Spinal cord (tissue), 9 donors: ENCODE measurements at regions not wholly inside any gene's neighbourhood (a gene's known extent, or its start where the extent isn't known, plus 50 kb on each side); places are given as distances from the start of the nearest gene placed in this dataset.

Experiments
- DNase-seq, 6 donors: peaks; one replicate each; pipeline versions ENCODE4 v3.0.0 to v3.0.0-alpha.2; 2013 to 2015; ENCODE audit warnings: low spot score in 6 of 6, low read depth in 4 of 6
- H3K27ac ChIP-seq: one replicate; pipeline ENCODE4 v1.5.1; 2013; ENCODE audit warnings: low read depth, low read length, control low read depth
- H3K27me3 ChIP-seq: one replicate; pipeline ENCODE4 v1.6.1; 2013; ENCODE audit warnings: low read length; ENCODE audit not compliant: control insufficient read depth, insufficient read depth
- H3K36me3 ChIP-seq: one replicate; pipeline ENCODE4 v1.6.1; 2013; ENCODE audit warnings: low read length; ENCODE audit not compliant: control insufficient read depth, insufficient read depth
- H3K4me1 ChIP-seq: one replicate; pipeline ENCODE4 v1.6.1; 2013; ENCODE audit warnings: low read length; ENCODE audit not compliant: control insufficient read depth, insufficient read depth
- H3K4me3 ChIP-seq: one replicate; pipeline ENCODE4 v1.5.1; 2013; ENCODE audit warnings: low read depth, low read length, control low read depth
- H3K9me3 ChIP-seq: one replicate; pipeline ENCODE4 v1.6.1; 2013; ENCODE audit warnings: low read length; ENCODE audit not compliant: control insufficient read depth, insufficient read depth
- WGBS: methylation state at CpG from one replicate; pipeline ENCODE4 v1.1.5; 2013; ENCODE audit warnings: missing lambda C conversion rate; ENCODE audit not compliant: insufficient coverage; 5-methylcytosine and 5-hydroxymethylcytosine counted together
- donor health status: healthy.

GRCh38 chr1:31501505-31501904 is 74.8 kb upstream of the TINAGL1 start:
- Histone ChIP-seq H3K27ac (no peak overlapping the region), H3K9me3 (no peaks in the 10 kb centered on the region), H3K36me3 (no peaks in the 10 kb centered on the region), H3K27me3 (no peaks in the 10 kb centered on the region), H3K4me1 (no peaks in the 10 kb centered on the region), H3K4me3 (no peak overlapping the region)
- WGBS, result 81% methylated on average over 5 of the region's 5 CpGs
- no peak for DNase-seq

- no peaks in the 10 kb centered on the region for H3K9me3 ChIP-seq
- no peaks in the 10 kb centered on the region for H3K4me1 ChIP-seq
- H3K27ac ChIP-seq, result no peak overlapping the region
- no peak for DNase-seq
- no peaks in the 10 kb centered on the region for H3K27me3 ChIP-seq
- no peaks in the 10 kb centered on the region for H3K36me3 ChIP-seq
- no peak overlapping the region for H3K4me3 ChIP-seq
- 79% methylated on average over 2 of the region's 2 CpGs for WGBS
These were observed 74.1 kb upstream of the TINAGL1 start for GRCh38 chr1:31502253-31502652.

GRCh38 chr1:31502926-31503511 is 73.3 kb upstream of the TINAGL1 start:
- 51% methylated on average over 10 of the region's 11 CpGs for WGBS
- H3K36me3 ChIP-seq, result no peaks in the 10 kb centered on the region
- no peak overlapping the region for H3K4me3 ChIP-seq
- no peak overlapping the region for H3K27ac ChIP-seq
- no peak for DNase-seq
- no peaks in the 10 kb centered on the region for H3K27me3 ChIP-seq
- no peaks in the 10 kb centered on the region for H3K4me1 ChIP-seq
- H3K9me3 ChIP-seq, result no peaks in the 10 kb centered on the region

- H3K36me3 ChIP-seq, result no peaks in the 10 kb centered on the region
- no peaks in the 10 kb centered on the region for H3K27me3 ChIP-seq
- H3K4me3 ChIP-seq, result no peak overlapping the region
- H3K4me1 ChIP-seq, result no peaks in the 10 kb centered on the region
- H3K9me3 ChIP-seq, result no peaks in the 10 kb centered on the region
- DNase-seq, result no peak
- WGBS, result 61% methylated on average over 2 of the region's 4 CpGs
- H3K27ac ChIP-seq, result no peak overlapping the region
These were observed 72.7 kb upstream of the TINAGL1 start for GRCh38 chr1:31503570-31503969.

GRCh38 chr1:31504001-31504400 is 72.3 kb upstream of the TINAGL1 start:
- Histone ChIP-seq H3K36me3 (no peaks in the 10 kb centered on the region), H3K4me3 (no peak overlapping the region), H3K9me3 (no peaks in the 10 kb centered on the region), H3K27me3 (no peaks in the 10 kb centered on the region), H3K27ac (no peak overlapping the region), H3K4me1 (no peaks in the 10 kb centered on the region)
- 79% methylated on average over 8 of the region's 8 CpGs for WGBS
- DNase-seq, result no peak

- 92% methylated on average over 12 of the region's 13 CpGs for WGBS
- H3K36me3 ChIP-seq, result no peaks in the 10 kb centered on the region
- no peak overlapping the region for H3K27ac ChIP-seq
- no peaks in the 10 kb centered on the region for H3K27me3 ChIP-seq
- DNase-seq, result peak in 1 of 6 donors; percentile 9
- H3K4me1 ChIP-seq, result no peaks in the 10 kb centered on the region
- no peak overlapping the region for H3K4me3 ChIP-seq
- H3K9me3 ChIP-seq, result no peaks in the 10 kb centered on the region
These were observed 70.3 kb upstream of the TINAGL1 start for GRCh38 chr1:31505911-31506497.

- Histone ChIP-seq H3K4me1 (no peaks in the 10 kb centered on the region), H3K27ac (no peak overlapping the region), H3K4me3 (no peak overlapping the region), H3K36me3 (no peaks in the 10 kb centered on the region), H3K9me3 (no peaks in the 10 kb centered on the region), H3K27me3 (no peaks in the 10 kb centered on the region)
- DNase-seq, result no peak
- 74% methylated on average over 9 of the region's 9 CpGs for WGBS
These were observed 69.1 kb upstream of the TINAGL1 start for GRCh38 chr1:31507221-31507620.

- WGBS, result 75% methylated on average over 20 of the region's 20 CpGs
- H3K36me3 ChIP-seq, result no peaks in the 10 kb centered on the region
- no peak for DNase-seq
- H3K4me3 ChIP-seq, result no peak overlapping the region
- no peaks in the 10 kb centered on the region for H3K4me1 ChIP-seq
- no peaks in the 10 kb centered on the region for H3K27me3 ChIP-seq
- no peaks in the 10 kb centered on the region for H3K9me3 ChIP-seq
- no peak overlapping the region for H3K27ac ChIP-seq
These were observed 68.4 kb upstream of the TINAGL1 start for GRCh38 chr1:31507676-31508530.

- Histone ChIP-seq H3K27me3 (no peaks in the 10 kb centered on the region), H3K4me1 (no peaks in the 10 kb centered on the region), H3K27ac (no peak overlapping the region), H3K36me3 (no peaks in the 10 kb centered on the region), H3K9me3 (no peaks in the 10 kb centered on the region), H3K4me3 (no peak overlapping the region)
- DNase-seq, result no peak
- WGBS, result 91% methylated on average over 6 of the region's 7 CpGs
These were observed 66.9 kb upstream of the TINAGL1 start for GRCh38 chr1:31509124-31510072.
